SK-N-SH (cell line): ENCODE measurements at regions not wholly inside any gene's neighbourhood (a gene's known extent, or its start where the extent isn't known, plus 50 kb on each side); places are given as distances from the start of the nearest gene placed in this dataset.

Experiments
- EP300 ChIP-seq, 2 experiments: IDR thresholded peaks; 2 replicates each; pipeline versions ENCODE4 v1.4.0 to v1.6.1; 2012; ENCODE audit warnings: borderline replicate concordance in 1 of 2, low read depth in 1 of 2, low read length in 1 of 2
- POLR2AphosphoS5 ChIP-seq: IDR thresholded peaks from 2 replicates; pipeline ENCODE4 v1.6.1; 2012; ENCODE audit warnings: low read depth, low read length
- TF ChIP-seq, protein P1 (sequence below): fragments of 200-600 bp; sonication (generic); IDR thresholded peaks from 2 replicates; pipeline ENCODE4 v1.6.1; 2017; ENCODE audit warnings: antibody characterized with exemption, mild to moderate bottlenecking, moderate library complexity
- TF ChIP-seq, protein P2 (sequence below): fragments of 150-350 bp; IDR thresholded peaks from 2 replicates; pipeline ENCODE4 v1.6.1; 2017; ENCODE audit warnings: antibody characterized with exemption, low read length, low read depth, borderline replicate concordance
- TF ChIP-seq, protein P3 (sequence below): IDR thresholded peaks from 2 replicates; pipeline ENCODE4 v1.6.1; 2012; ENCODE audit warnings: mild to moderate bottlenecking, low read depth, low read length, moderate library complexity

- TF ChIP-seq, protein P1, sequence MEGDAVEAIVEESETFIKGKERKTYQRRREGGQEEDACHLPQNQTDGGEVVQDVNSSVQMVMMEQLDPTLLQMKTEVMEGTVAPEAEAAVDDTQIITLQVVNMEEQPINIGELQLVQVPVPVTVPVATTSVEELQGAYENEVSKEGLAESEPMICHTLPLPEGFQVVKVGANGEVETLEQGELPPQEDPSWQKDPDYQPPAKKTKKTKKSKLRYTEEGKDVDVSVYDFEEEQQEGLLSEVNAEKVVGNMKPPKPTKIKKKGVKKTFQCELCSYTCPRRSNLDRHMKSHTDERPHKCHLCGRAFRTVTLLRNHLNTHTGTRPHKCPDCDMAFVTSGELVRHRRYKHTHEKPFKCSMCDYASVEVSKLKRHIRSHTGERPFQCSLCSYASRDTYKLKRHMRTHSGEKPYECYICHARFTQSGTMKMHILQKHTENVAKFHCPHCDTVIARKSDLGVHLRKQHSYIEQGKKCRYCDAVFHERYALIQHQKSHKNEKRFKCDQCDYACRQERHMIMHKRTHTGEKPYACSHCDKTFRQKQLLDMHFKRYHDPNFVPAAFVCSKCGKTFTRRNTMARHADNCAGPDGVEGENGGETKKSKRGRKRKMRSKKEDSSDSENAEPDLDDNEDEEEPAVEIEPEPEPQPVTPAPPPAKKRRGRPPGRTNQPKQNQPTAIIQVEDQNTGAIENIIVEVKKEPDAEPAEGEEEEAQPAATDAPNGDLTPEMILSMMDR: no peak
- TF ChIP-seq POLR2AphosphoS5 (no peak), EP300 (IDR thresholded peaks at IDR 0.05; ENCODE audit: borderline replicate concordance in 1 of 2, low read depth in 1 of 2, low read length in 1 of 2) (no peak)
- TF ChIP-seq, protein P2, sequence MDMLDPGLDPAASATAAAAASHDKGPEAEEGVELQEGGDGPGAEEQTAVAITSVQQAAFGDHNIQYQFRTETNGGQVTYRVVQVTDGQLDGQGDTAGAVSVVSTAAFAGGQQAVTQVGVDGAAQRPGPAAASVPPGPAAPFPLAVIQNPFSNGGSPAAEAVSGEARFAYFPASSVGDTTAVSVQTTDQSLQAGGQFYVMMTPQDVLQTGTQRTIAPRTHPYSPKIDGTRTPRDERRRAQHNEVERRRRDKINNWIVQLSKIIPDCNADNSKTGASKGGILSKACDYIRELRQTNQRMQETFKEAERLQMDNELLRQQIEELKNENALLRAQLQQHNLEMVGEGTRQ: no peak
- TF ChIP-seq, protein P3, sequence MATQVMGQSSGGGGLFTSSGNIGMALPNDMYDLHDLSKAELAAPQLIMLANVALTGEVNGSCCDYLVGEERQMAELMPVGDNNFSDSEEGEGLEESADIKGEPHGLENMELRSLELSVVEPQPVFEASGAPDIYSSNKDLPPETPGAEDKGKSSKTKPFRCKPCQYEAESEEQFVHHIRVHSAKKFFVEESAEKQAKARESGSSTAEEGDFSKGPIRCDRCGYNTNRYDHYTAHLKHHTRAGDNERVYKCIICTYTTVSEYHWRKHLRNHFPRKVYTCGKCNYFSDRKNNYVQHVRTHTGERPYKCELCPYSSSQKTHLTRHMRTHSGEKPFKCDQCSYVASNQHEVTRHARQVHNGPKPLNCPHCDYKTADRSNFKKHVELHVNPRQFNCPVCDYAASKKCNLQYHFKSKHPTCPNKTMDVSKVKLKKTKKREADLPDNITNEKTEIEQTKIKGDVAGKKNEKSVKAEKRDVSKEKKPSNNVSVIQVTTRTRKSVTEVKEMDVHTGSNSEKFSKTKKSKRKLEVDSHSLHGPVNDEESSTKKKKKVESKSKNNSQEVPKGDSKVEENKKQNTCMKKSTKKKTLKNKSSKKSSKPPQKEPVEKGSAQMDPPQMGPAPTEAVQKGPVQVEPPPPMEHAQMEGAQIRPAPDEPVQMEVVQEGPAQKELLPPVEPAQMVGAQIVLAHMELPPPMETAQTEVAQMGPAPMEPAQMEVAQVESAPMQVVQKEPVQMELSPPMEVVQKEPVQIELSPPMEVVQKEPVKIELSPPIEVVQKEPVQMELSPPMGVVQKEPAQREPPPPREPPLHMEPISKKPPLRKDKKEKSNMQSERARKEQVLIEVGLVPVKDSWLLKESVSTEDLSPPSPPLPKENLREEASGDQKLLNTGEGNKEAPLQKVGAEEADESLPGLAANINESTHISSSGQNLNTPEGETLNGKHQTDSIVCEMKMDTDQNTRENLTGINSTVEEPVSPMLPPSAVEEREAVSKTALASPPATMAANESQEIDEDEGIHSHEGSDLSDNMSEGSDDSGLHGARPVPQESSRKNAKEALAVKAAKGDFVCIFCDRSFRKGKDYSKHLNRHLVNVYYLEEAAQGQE: no peak
Observed at GRCh38 chr19:28632371-28633080, 580.4 kb downstream of the UQCRFS1 start.
